K562 (cell line): ENCODE measurements at regions not wholly inside any gene's neighbourhood (a gene's known extent, or its start where the extent isn't known, plus 50 kb on each side); places are given as distances from the start of the nearest gene placed in this dataset.

Experiments used
- CBFA2T2 ChIP-seq: fragments of 450-650 bp; conservative IDR thresholded peaks from 2 replicates; pipeline ENCODE4 v1.6.1; 2017; ENCODE audit warnings: mild to moderate bottlenecking
- FOXM1 ChIP-seq, 2 experiments: fragments of 450-650 bp in 1 of 2; sonication (generic) in 1 of 2; formaldehyde crosslinking in 1 of 2; IDR thresholded peaks; 2 replicates each; pipeline versions ENCODE4 v1.6.1 to v1.9.0; 2017 to 2022; ENCODE audit warnings: low read depth in 2 of 2, mild to moderate bottlenecking in 2 of 2, missing genetic modification reagents in 1 of 2, moderate library complexity in 1 of 2
- HNRNPK ChIP-seq: fragments of 200-400 bp; formaldehyde crosslinking; IDR thresholded peaks from one replicate; pipeline ENCODE4 v1.6.1; 2018; ENCODE audit warnings: mild to moderate bottlenecking, low read depth, low read length; ENCODE audit not compliant: poor library complexity, severe bottlenecking
- MCM2 ChIP-seq: fragments of 450-650 bp; IDR thresholded peaks from 2 replicates; pipeline ENCODE4 v1.6.1; 2017; ENCODE audit warnings: low read depth, mild to moderate bottlenecking
- NEUROD1 ChIP-seq: fragments of 150-350 bp; IDR thresholded peaks from 2 replicates; pipeline ENCODE4 v1.6.1; 2014; ENCODE audit warnings: borderline replicate concordance, low read length, low read depth; ENCODE audit not compliant: partially characterized antibody
- POLR3A ChIP-seq: IDR thresholded peaks from 2 replicates; pipeline ENCODE4 v1.6.1; 2011; ENCODE audit warnings: borderline replicate concordance, mild to moderate bottlenecking, moderate library complexity; ENCODE audit not compliant: insufficient read length, insufficient read depth; ENCODE audit errors: extremely low read depth
- ZNF584 ChIP-seq: fragments of 200-800 bp; sonication (Bioruptor generic); IDR thresholded peaks from 2 replicates; pipeline ENCODE4 v1.6.1; 2016; ENCODE audit warnings: low read depth, mild to moderate bottlenecking, missing genetic modification characterization, missing compliant biosample characterization
- ZNF668 ChIP-seq: fragments of 250-450 bp; sonication (Bioruptor Pico); IDR thresholded peaks from 2 replicates; pipeline ENCODE4 v1.8.0; 2022; ENCODE audit warnings: mild to moderate bottlenecking, inconsistent platforms
- TF ChIP-seq, protein P1 (sequence below): sonication (generic); formaldehyde crosslinking; IDR thresholded peaks from 2 replicates; pipeline ENCODE4 v1.8.1; 2023; ENCODE audit warnings: mild to moderate bottlenecking, missing genetic modification reagents
- TF ChIP-seq, protein P2 (sequence below): sonication (generic); formaldehyde crosslinking; IDR thresholded peaks from 2 replicates; pipeline ENCODE4 v1.4.0; 2020; ENCODE audit warnings: mild to moderate bottlenecking, missing genetic modification reagents
- TF ChIP-seq, protein P3 (sequence below): sonication (generic); formaldehyde crosslinking; IDR thresholded peaks from 2 replicates; pipeline ENCODE4 v1.8.1; 2023; ENCODE audit warnings: mild to moderate bottlenecking, missing genetic modification reagents
- TF ChIP-seq, protein P4 (sequence below), 2 experiments: fragments of 250-450 bp in 1 of 2; fragments of 450-650 bp in 1 of 2; sonication (Bioruptor Pico) in 1 of 2; IDR thresholded peaks; 2 replicates each; pipeline versions ENCODE4 v1.6.1 to v1.8.0; 2016 to 2021; ENCODE audit warnings: mild to moderate bottlenecking in 2 of 2, moderate library complexity in 2 of 2, missing compliant biosample characterization in 1 of 2, missing genetic modification characterization in 1 of 2
- TF ChIP-seq, protein P5 (sequence below): fragments of 250-450 bp; sonication (Bioruptor Pico); IDR thresholded peaks from 2 replicates; pipeline ENCODE4 v1.5.0; 2021; ENCODE audit warnings: mild to moderate bottlenecking, borderline replicate concordance

DNA sequence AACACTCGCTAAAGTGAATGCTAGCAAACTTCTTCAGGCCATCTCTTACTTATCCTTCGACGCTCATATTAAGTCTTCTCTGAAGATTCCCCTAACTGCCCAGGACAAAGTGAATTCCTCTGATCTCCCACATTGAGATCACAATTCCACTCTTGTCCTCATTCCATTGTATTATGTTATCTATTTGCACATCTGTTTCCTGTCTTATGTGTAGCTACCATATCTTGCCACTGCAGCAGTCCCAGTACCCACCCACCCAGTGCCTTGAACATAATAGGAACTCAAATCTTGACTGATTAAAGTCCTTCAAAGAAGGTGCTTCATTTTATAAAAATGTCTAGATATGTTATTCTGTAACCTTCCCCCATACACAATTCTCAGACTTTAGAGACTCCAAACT, 702.3 kb downstream of the DIAPH3 start (continued):
- TF ChIP-seq FOXM1 (IDR thresholded peaks at IDR 0.05; ENCODE audit: low read depth): 0 out of 2 replicates have a peak, but pooled peaks have one; percentile 17
- TF ChIP-seq FOXM1 (CRISPR knock-in tag; IDR thresholded peaks at IDR 0.05; ENCODE audit: low read depth): no peak
- TF ChIP-seq, protein P1, sequence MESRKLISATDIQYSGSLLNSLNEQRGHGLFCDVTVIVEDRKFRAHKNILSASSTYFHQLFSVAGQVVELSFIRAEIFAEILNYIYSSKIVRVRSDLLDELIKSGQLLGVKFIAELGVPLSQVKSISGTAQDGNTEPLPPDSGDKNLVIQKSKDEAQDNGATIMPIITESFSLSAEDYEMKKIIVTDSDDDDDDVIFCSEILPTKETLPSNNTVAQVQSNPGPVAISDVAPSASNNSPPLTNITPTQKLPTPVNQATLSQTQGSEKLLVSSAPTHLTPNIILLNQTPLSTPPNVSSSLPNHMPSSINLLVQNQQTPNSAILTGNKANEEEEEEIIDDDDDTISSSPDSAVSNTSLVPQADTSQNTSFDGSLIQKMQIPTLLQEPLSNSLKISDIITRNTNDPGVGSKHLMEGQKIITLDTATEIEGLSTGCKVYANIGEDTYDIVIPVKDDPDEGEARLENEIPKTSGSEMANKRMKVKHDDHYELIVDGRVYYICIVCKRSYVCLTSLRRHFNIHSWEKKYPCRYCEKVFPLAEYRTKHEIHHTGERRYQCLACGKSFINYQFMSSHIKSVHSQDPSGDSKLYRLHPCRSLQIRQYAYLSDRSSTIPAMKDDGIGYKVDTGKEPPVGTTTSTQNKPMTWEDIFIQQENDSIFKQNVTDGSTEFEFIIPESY (CRISPR knock-in tag): no peak
- TF ChIP-seq POLR3A: no peak
- TF ChIP-seq, protein P2, sequence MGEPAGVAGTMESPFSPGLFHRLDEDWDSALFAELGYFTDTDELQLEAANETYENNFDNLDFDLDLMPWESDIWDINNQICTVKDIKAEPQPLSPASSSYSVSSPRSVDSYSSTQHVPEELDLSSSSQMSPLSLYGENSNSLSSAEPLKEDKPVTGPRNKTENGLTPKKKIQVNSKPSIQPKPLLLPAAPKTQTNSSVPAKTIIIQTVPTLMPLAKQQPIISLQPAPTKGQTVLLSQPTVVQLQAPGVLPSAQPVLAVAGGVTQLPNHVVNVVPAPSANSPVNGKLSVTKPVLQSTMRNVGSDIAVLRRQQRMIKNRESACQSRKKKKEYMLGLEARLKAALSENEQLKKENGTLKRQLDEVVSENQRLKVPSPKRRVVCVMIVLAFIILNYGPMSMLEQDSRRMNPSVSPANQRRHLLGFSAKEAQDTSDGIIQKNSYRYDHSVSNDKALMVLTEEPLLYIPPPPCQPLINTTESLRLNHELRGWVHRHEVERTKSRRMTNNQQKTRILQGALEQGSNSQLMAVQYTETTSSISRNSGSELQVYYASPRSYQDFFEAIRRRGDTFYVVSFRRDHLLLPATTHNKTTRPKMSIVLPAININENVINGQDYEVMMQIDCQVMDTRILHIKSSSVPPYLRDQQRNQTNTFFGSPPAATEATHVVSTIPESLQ (CRISPR knock-in tag): no peak
- TF ChIP-seq HNRNPK: no peak
- TF ChIP-seq NEUROD1: peak; percentile 23
- TF ChIP-seq MCM2: no peak
- TF ChIP-seq CBFA2T2: peak; percentile 79
- TF ChIP-seq, protein P3, sequence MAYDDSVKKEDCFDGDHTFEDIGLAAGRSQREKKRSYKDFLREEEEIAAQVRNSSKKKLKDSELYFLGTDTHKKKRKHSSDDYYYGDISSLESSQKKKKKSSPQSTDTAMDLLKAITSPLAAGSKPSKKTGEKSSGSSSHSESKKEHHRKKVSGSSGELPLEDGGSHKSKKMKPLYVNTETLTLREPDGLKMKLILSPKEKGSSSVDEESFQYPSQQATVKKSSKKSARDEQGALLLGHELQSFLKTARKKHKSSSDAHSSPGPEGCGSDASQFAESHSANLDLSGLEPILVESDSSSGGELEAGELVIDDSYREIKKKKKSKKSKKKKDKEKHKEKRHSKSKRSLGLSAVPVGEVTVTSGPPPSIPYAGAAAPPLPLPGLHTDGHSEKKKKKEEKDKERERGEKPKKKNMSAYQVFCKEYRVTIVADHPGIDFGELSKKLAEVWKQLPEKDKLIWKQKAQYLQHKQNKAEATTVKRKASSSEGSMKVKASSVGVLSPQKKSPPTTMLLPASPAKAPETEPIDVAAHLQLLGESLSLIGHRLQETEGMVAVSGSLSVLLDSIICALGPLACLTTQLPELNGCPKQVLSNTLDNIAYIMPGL (CRISPR knock-in tag): no peak
- TF ChIP-seq, protein P4, sequence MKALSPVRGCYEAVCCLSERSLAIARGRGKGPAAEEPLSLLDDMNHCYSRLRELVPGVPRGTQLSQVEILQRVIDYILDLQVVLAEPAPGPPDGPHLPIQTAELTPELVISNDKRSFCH (CRISPR knock-in tag; IDR thresholded peaks at IDR 0.05): no peak
- TF ChIP-seq, protein P4 (tag; IDR thresholded peaks at IDR 0.05): no peak
- TF ChIP-seq, protein P5, sequence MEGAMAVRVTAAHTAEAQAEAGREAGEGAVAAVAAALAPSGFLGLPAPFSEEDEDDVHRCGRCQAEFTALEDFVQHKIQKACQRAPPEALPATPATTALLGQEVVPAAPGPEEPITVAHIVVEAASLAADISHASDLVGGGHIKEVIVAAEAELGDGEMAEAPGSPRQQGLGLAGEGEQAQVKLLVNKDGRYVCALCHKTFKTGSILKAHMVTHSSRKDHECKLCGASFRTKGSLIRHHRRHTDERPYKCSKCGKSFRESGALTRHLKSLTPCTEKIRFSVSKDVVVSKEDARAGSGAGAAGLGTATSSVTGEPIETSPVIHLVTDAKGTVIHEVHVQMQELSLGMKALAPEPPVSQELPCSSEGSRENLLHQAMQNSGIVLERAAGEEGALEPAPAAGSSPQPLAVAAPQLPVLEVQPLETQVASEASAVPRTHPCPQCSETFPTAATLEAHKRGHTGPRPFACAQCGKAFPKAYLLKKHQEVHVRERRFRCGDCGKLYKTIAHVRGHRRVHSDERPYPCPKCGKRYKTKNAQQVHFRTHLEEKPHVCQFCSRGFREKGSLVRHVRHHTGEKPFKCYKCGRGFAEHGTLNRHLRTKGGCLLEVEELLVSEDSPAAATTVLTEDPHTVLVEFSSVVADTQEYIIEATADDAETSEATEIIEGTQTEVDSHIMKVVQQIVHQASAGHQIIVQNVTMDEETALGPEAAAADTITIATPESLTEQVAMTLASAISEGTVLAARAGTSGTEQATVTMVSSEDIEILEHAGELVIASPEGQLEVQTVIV (CRISPR knock-in tag): no peak
- no peak for TF ChIP-seq ZNF584 (CRISPR knock-in tag)
- TF ChIP-seq ZNF668 (CRISPR knock-in tag): no peak
